ENCODE measurements at regions not wholly inside any gene's neighbourhood (a gene's known extent, or its start where the extent isn't known, plus 50 kb on each side); places are given as distances from the start of the nearest gene placed in this dataset.
"Not testable (repeated sequence)": the region's sequence is repeated elsewhere in the genome, so short reads cannot be mapped to it uniquely, and the experiment has no call there.

DNA sequence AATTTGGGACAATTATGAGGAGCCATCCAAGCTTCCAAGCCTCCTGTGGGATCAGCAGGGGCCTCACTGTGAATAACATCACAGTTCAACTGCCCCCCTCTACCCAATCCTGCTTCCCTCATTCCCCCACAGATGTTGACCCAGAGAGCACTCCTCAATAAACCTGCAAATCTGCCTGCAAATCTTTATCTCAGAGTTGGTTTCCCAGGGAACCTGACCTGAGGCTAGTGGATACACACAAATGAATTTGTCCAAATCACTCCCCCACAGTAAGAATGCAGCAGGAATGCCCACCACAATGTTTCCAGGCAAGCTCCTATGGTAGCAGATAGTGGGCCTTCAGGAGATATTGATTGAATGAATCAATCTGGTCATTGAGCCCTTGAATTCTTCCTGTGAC lies 56.4 kb upstream of the HIVEP3 start:
- CTCF ChIA-PET, result no interaction called here
- H3K9me3 ChIP-seq (ENCODE audit: low read depth, low read length, poor library complexity, severe bottlenecking), result no peaks in the 10 kb centered on the region
- POLR2A ChIA-PET (ENCODE audit: low non-redundant PET), result no interaction called here
- H3K27ac ChIP-seq (ENCODE audit: low read depth, low read length, poor library complexity, severe bottlenecking), result no peak overlapping the region
- no peaks in the 10 kb centered on the region for H3K4me1 ChIP-seq (ENCODE audit: insufficient read depth, low read length, poor library complexity, severe bottlenecking)
- intact Hi-C loops (cut with micrococcal nuclease; ENCODE audit: unreplicated experiment), result no loop called here
- no peaks in the 10 kb centered on the region for H3K27me3 ChIP-seq (replicated peaks; ENCODE audit: insufficient read depth, low read depth, low read length, poor library complexity)
- no TSS peak for BruUV-seq (replicated peaks)
- TF ChIP-seq, protein P1, sequence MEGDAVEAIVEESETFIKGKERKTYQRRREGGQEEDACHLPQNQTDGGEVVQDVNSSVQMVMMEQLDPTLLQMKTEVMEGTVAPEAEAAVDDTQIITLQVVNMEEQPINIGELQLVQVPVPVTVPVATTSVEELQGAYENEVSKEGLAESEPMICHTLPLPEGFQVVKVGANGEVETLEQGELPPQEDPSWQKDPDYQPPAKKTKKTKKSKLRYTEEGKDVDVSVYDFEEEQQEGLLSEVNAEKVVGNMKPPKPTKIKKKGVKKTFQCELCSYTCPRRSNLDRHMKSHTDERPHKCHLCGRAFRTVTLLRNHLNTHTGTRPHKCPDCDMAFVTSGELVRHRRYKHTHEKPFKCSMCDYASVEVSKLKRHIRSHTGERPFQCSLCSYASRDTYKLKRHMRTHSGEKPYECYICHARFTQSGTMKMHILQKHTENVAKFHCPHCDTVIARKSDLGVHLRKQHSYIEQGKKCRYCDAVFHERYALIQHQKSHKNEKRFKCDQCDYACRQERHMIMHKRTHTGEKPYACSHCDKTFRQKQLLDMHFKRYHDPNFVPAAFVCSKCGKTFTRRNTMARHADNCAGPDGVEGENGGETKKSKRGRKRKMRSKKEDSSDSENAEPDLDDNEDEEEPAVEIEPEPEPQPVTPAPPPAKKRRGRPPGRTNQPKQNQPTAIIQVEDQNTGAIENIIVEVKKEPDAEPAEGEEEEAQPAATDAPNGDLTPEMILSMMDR (conservative IDR thresholded peaks at IDR 0.05; ENCODE audit: low read depth, low read length), result no peak
- TF ChIP-seq EZH2 (IDR thresholded peaks at IDR 0.05; ENCODE audit: borderline replicate concordance, low read depth, low read length, poor library complexity, severe bottlenecking), result no peak
- H3K4me3 ChIP-seq (ENCODE audit: low read depth, low read length, poor library complexity, severe bottlenecking), result no peak overlapping the region
- DNase-seq (ENCODE audit: low spot score), result no peak
- H3K36me3 ChIP-seq (ENCODE audit: insufficient read depth, low read length, poor library complexity, severe bottlenecking), result no peaks in the 10 kb centered on the region

DNA sequence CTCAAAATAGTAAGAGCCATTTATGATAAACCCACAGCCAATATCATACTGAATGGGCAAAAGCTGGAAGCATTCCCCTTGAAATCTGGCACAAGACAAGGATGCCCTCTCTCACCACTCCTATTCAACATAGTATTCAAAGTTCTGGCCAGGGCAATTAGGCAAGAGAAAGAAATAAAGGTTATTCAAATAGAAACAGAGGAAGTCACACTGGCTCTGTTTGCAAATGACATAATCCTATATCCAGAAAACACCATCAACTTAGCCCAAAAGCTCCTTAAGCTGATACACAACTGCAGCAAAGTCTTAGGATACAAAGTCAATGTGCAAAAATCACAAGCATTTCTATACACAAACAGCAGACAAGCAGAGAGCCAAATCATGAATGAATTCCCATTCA lies 49.8 kb upstream of the HIVEP3 start:
- H3K36me3 ChIP-seq (ENCODE audit: insufficient read depth, low read length, poor library complexity, severe bottlenecking); H3K27ac ChIP-seq (ENCODE audit: low read depth, low read length, poor library complexity, severe bottlenecking); POLR2A ChIA-PET (ENCODE audit: low non-redundant PET); H3K9me3 ChIP-seq (ENCODE audit: low read depth, low read length, poor library complexity, severe bottlenecking); intact Hi-C loops (cut with micrococcal nuclease; ENCODE audit: unreplicated experiment); H3K4me1 ChIP-seq (ENCODE audit: insufficient read depth, low read length, poor library complexity, severe bottlenecking); H3K4me3 ChIP-seq (ENCODE audit: low read depth, low read length, poor library complexity, severe bottlenecking); CTCF ChIA-PET; H3K27me3 ChIP-seq (replicated peaks; ENCODE audit: insufficient read depth, low read depth, low read length, poor library complexity); DNase-seq (ENCODE audit: low spot score); BruUV-seq (replicated peaks): not testable (repeated sequence)
